SHP77 (cell line): ENCODE measurements at regions not wholly inside any gene's neighbourhood (a gene's known extent, or its start where the extent isn't known, plus 50 kb on each side); places are given as distances from the start of the nearest gene placed in this dataset.

Experiments used
- DNase-seq, 2 experiments: peaks; one replicate each; lab custom pipeline; 2025; lab: John Stamatoyannopoulos, UW

- peak; percentile 42 to 64 for DNase-seq
Measured at GRCh38 chr12:91355150-91356006, 172.8 kb upstream of the DCN start.

DNA sequence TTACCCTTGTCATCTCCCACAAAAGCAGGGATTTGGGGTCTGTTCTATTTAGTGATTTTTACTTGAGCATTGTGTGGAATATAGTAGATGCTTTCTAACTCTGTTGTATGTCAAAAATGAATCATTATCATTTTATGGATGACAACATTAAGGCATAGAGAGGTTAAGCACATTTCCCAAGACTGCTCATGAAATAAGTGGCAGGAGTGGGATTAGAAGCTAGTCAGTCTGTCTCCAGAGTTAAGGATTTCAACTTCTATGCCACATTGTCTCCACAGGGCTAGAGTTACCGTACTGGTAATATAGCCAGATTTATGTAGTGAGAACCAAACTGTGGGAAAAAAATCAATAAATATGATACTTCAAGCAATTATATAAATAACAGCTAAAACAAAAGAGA, 170.6 kb upstream of the DCN start:
- DNase-seq = no peak

- no peak for DNase-seq
Measured at GRCh38 chr12:91349476-91349875, 166.9 kb upstream of the DCN start.

DNA sequence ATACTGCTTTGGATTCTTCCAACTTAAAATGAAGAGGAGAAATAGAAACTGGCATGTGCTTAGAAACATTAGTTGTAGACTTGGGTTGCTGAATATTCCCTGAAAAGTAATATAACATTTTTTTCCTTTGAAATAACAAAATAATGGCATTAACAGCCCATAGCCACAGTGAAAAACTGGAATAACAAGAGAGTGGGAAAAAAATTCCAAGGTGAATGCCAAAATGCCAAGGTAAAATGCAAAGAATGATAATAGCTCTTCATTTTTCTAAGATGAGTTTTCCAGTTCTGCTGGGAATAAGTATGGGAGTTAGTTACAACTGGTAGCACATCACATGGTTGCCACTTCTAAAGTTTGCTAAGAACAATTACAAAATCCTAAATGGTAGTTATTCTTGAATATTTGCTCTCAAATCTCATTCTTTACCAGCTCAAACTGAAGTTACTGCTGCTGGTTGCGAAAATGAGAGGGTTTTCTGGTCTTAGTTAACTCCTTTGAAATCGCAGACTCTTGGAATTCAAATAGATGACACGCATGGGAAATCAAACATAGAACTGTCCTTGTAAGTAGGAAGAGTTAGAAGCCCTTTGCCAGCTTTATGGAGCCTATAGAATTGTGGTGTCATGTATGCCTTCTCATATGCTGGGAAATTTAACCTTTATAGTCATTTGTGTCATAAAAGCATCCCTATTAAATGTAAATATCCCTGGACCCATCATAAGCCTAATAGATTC, 165.0 kb upstream of the DCN start:
- no peak for DNase-seq

- DNase-seq = no peak
Measured at GRCh38 chr12:91346827-91347226, 164.2 kb upstream of the DCN start.

DNA sequence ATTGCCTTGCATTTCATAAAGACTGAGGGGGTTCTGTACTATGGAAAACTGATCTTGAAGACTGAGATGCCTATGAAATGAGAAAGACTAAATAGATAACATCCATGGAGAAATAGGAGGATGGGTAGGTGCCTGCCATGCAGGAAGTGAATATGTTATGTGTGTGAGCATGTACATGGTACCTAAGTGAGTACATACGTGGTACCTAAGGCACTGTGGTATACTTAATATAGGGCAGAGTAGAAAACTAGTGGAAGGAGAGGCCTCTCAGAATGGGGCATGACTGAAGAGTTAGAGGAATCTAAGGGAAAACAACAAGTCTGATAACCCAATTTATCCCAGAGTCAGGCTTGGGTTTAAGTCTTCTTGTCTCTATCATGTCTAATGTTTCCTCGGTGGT, 161.8 kb upstream of the DCN start:
- no peak for DNase-seq

- no peak for DNase-seq
Measured at GRCh38 chr12:91343010-91343409, 160.4 kb upstream of the DCN start.

- no peak for DNase-seq
Measured at GRCh38 chr12:91339106-91339505, 156.5 kb upstream of the DCN start.

- no peak for DNase-seq
Measured at GRCh38 chr12:91335699-91336098, 153.1 kb upstream of the DCN start.

GRCh38 chr12:91333966-91334365, 151.3 kb upstream of the DCN start:
- DNase-seq = no peak

GRCh38 chr12:91332302-91332701, 149.7 kb upstream of the DCN start:
- DNase-seq = no peak

DNA sequence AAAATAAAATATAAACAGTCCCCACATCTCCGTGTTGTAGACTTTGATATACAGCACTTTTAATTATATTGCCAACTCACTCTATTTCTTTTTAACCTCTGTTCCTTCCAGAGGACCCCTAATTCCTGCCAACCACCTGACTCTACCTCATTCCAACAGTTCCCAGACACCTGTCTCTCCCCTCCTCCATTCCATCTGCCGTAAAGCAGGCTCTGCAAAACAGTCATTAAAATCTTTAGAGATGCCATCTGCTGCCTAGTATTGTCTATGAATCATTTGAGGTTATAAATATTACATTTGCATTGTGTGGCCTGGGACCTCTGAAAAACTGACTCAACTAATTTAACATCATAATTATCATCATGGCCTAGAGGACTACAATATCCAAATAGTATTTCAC, 148.8 kb upstream of the DCN start:
- no peak for DNase-seq

DNA sequence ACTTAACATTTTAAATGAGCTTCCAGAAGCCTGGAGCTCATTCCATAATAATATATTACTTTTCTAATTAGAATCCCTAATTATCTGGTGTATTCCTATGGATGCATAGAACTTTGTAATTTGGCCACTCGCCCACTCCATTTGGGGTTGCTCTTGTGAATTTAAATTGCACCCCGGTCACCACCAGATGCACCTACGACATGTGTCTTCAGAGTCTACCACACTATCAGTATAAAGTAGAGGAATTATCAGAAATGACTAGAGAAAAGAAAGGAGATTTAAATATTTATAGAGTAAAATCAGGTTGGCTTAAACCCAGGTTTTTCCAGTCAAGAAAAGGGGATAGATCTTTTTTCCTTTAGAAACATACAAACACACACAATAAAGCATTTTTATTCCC, 145.8 kb upstream of the DCN start:
- no peak for DNase-seq

GRCh38 chr12:91327889-91328288, 145.3 kb upstream of the DCN start:
- DNase-seq = no peak

DNA sequence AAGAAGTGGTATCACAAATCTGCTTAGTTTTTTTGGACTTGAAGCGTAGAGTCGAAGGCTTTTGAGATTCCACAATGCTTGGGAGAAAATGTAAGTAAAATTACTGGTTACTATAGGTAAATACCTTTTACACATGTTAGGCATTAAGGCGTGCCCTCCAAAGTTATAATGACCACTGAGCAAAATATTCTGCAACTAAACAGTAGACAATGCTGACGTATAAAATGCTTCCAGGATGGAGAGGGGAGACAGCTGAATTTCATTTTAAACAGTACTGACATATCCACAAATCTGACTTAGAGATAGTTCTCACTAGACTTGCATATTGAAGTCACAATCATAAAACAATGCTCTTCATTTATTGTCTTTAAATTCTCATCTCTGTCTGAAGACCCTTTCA, 144.5 kb upstream of the DCN start:
- DNase-seq = no peak

DNA sequence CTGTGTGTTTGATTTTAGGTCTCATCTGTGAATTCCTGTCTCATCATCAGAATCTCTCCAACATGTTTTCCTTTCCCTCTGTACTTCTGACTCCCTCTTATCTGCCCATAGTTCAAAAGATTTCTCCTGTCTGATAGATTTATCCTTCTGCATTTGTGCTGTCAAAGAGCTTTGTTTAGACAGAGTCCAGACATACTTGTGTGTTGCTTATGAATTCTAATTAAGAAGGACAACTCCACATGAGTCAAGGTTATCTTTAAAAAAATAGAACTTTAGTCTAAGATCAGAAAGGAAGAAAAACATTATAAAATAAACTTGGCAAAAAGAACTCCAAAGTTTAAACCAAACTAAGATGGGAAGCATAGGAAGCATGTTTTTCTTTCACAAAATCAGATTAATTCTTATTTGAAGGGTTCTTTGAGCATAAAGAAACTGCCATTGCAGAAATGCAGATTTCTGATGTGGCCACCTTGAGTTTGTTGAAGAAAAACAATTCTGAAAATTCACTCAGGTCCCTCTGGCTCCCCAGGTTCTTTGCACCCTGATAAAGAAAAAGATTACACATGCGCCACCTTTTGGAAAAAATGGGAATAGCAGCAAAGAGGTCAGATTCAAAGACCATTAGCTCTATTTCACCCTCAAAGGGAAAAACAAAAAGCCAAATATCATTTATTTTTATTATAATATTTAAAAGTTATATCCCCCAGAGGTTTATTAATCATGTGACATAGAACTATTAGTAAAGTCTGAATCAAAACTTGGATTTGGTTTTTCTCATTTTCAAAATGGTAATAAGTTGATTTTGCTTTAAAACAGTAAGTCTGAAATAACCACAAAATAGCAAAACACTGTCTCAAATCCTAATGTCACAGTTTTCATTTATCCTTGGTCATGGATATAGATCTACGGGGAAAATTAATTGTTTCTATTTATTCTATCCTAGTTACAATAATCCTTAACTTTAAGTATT, 143.7 kb upstream of the DCN start:
- DNase-seq = peak in 1 of 2 experiments; percentile 1

- no peak for DNase-seq
Measured at GRCh38 chr12:91320999-91321398, 138.4 kb upstream of the DCN start.

DNA sequence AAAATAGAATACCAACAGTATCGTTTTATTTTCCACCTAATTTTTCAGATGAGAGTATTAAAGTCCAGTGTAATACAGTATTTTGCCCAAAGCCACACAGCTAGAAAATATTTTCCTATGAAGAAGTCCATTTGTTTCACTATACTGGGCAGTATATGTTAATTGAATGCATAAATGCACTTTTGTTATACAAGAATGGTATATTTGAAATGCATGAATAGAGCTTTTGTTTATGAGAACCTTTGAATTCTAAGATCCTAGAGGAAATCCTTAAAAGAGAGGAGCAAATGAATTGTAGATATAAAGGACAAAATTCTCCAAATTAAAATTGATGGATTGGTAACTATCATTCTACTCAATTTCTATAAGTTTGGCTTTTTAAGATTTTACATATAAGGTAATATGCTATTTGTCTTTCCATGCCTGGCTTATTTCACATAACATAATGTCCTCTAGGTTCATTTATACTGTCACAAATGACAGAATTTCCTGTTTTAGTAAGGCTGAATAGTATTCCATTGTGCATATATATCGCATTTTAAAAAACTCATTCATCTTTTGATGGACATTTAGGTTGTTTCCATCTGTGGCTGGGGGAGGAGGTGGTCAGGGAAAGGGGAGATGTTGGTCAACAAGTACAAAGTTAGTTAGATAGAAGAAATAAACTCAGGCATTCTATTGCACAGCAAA, 136.6 kb upstream of the DCN start:
- DNase-seq = no peak

- no peak for DNase-seq
Measured at GRCh38 chr12:91317306-91317705, 134.7 kb upstream of the DCN start.

DNA sequence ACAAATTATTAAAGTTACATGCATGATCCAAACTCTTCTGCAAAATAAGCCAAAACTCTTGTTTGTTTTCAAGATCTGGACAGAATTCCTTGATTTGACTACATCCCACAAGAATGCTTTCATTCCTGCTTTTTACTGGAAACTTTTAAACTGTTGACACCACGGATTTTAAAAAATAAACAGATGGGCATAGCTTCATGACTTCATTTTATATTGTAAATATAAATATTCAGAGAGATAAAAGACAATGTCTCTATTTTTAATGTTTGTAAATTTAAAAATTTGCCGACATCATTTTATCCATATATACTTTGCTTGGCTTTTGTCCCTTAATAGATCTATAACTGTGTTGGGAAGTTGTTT, 134.3 kb upstream of the DCN start:
- no peak for DNase-seq

DNA sequence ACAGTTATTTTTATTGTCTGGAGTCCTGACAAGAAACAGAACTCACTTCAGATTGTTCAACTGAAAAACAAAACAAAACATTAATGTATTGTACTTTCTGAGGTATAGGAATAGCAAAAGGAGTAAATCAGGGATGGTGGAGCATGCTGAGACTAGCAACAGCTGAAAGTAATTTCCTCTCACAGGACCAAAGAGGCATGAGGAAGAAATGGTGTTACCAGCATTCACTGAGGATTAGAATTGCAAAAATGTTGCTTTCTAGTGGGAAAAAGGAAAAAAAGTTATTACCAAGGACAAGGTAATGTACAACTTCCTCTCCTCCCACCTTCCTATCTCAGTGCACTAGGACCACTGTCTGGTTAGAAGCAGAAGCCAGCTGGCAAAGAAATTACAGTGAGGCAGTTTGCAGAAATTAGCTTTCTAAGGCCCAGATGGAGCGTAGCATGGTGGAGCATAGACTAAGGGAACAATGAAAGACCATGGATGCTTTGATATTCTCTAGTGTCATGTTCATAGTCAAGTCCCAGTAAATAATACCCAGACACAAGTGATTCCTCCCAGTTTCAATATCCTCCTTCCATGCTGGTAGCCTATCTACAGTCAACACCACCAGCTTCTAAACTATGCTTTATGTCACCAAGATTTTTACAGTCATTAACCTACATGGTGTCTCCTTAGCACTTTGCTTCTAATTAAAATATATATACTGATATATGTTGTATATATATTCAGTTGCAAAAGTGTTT, 133.7 kb upstream of the DCN start:
- no peak for DNase-seq
